Ascending aorta (tissue), 2 donors: ENCODE measurements at regions not wholly inside any gene's neighbourhood (a gene's known extent, or its start where the extent isn't known, plus 50 kb on each side); places are given as distances from the start of the nearest gene placed in this dataset.

Experiments used
- DNase-seq, 2 donors: peaks; one replicate each; pipeline ENCODE4 v3.0.0-alpha.2; 2019; ENCODE audit warnings: low spot score in 2 of 2
- H3K27ac ChIP-seq, 2 donors: fragments of 200-600 bp; sonication (generic); one replicate each; pipeline ENCODE4 v1.5.1; 2016 to 2017; ENCODE audit warnings: mild to moderate bottlenecking in 1 of 2
- H3K27me3 ChIP-seq: fragments of 200-600 bp; sonication (generic); one replicate; pipeline ENCODE4 v1.5.1; 2017
- H3K36me3 ChIP-seq, 2 donors: fragments of 200-600 bp; sonication (generic); one replicate each; pipeline ENCODE4 v1.5.1; 2016
- H3K4me1 ChIP-seq, 2 donors: fragments of 200-600 bp; sonication (generic); one replicate each; pipeline ENCODE4 v1.5.1; 2016 to 2017; ENCODE audit warnings: mild to moderate bottlenecking in 1 of 2
- H3K4me3 ChIP-seq, 2 donors: fragments of 200-600 bp; sonication (generic); one replicate each; pipeline ENCODE4 v1.5.1; 2016 to 2017; ENCODE audit warnings: mild to moderate bottlenecking in 1 of 2
- H3K9me3 ChIP-seq, 2 donors: fragments of 200-600 bp; sonication (generic); one replicate each; pipeline ENCODE4 v1.5.1; 2016
- CTCF ChIP-seq, 3 experiments: fragments of 200-600 bp in 2 of 3; fragments of 450-650 bp in 1 of 3; sonication (generic) in 2 of 3; IDR thresholded peaks; one replicate each; pipeline ENCODE4 v1.5.1; 2016 to 2019; ENCODE audit warnings: antibody characterized with exemption in 3 of 3, mild to moderate bottlenecking in 1 of 3, moderate library complexity in 1 of 3
- intact Hi-C: fragments of 100-400 bp; cut with DNase I; formaldehyde crosslinking; loops from one replicate; pipeline ENCODE4 v1.15.1; 2023

- H3K4me1 ChIP-seq = no peaks in the 10 kb centered on the region
- intact Hi-C loops = no loop called here
- H3K36me3 ChIP-seq = no peaks in the 10 kb centered on the region
- no peaks in the 10 kb centered on the region for H3K9me3 ChIP-seq
- H3K4me3 ChIP-seq = no peak overlapping the region
- no peak overlapping the region for H3K27ac ChIP-seq
- no peak for DNase-seq
- H3K27me3 ChIP-seq = no peaks in the 10 kb centered on the region
- no peak for TF ChIP-seq CTCF (IDR thresholded peaks at IDR 0.05)
Measured at GRCh38 chr22:23513133-23513532, 67.0 kb downstream of the IGLL1 start.

GRCh38 chr22:23512721-23513120 lies 67.4 kb downstream of the IGLL1 start:
- H3K27ac ChIP-seq = no peak overlapping the region

GRCh38 chr22:23512348-23512705 lies 67.8 kb downstream of the IGLL1 start:
- no peak for DNase-seq
- TF ChIP-seq CTCF (IDR thresholded peaks at IDR 0.05) = no peak
- Histone ChIP-seq H3K27ac (no peak overlapping the region), H3K4me3 (no peak overlapping the region), H3K36me3 (no peaks in the 10 kb centered on the region), H3K27me3 (no peaks in the 10 kb centered on the region), H3K9me3 (no peaks in the 10 kb centered on the region), H3K4me1 (no peaks in the 10 kb centered on the region)
- intact Hi-C loops = no loop called here

More at GRCh38 chr22:23512721-23513120, 67.4 kb downstream of the IGLL1 start:
- Histone ChIP-seq H3K27me3 (no peaks in the 10 kb centered on the region), H3K4me1 (no peaks in the 10 kb centered on the region), H3K9me3 (no peaks in the 10 kb centered on the region), H3K4me3 (no peak overlapping the region), H3K36me3 (no peaks in the 10 kb centered on the region)
- DNase-seq = no peak
- intact Hi-C loops = no loop called here
- no peak for TF ChIP-seq CTCF (IDR thresholded peaks at IDR 0.05)

- no peak overlapping the region for H3K27ac ChIP-seq
- no peaks in the 10 kb centered on the region for H3K4me1 ChIP-seq
- no peak overlapping the region for H3K4me3 ChIP-seq
Measured at GRCh38 chr22:23511627-23512347, 68.3 kb downstream of the IGLL1 start.

GRCh38 chr22:23509571-23510302 lies 70.4 kb downstream of the IGLL1 start:
- Histone ChIP-seq H3K27me3 (no peaks in the 10 kb centered on the region), H3K9me3 (no peaks in the 10 kb centered on the region), H3K36me3 (no peaks in the 10 kb centered on the region), H3K27ac (no peak overlapping the region), H3K4me1 (no peaks in the 10 kb centered on the region), H3K4me3 (no peak overlapping the region)
- DNase-seq = no peak
- intact Hi-C loops = no loop called here
- no peak for TF ChIP-seq CTCF (IDR thresholded peaks at IDR 0.05)

More at GRCh38 chr22:23511627-23512347, 68.3 kb downstream of the IGLL1 start:
- no peaks in the 10 kb centered on the region for H3K9me3 ChIP-seq
- no peaks in the 10 kb centered on the region for H3K27me3 ChIP-seq
- H3K36me3 ChIP-seq = no peaks in the 10 kb centered on the region
- intact Hi-C loops = no loop called here
- DNase-seq = no peak
- no peak for TF ChIP-seq CTCF (IDR thresholded peaks at IDR 0.05)
